ENCODE measurements at regions not wholly inside any gene's neighbourhood (a gene's known extent, or its start where the extent isn't known, plus 50 kb on each side); places are given as distances from the start of the nearest gene placed in this dataset.
A peak's percentile ranks its signal among the peaks of the same experiment; 100 is the strongest.

DNA sequence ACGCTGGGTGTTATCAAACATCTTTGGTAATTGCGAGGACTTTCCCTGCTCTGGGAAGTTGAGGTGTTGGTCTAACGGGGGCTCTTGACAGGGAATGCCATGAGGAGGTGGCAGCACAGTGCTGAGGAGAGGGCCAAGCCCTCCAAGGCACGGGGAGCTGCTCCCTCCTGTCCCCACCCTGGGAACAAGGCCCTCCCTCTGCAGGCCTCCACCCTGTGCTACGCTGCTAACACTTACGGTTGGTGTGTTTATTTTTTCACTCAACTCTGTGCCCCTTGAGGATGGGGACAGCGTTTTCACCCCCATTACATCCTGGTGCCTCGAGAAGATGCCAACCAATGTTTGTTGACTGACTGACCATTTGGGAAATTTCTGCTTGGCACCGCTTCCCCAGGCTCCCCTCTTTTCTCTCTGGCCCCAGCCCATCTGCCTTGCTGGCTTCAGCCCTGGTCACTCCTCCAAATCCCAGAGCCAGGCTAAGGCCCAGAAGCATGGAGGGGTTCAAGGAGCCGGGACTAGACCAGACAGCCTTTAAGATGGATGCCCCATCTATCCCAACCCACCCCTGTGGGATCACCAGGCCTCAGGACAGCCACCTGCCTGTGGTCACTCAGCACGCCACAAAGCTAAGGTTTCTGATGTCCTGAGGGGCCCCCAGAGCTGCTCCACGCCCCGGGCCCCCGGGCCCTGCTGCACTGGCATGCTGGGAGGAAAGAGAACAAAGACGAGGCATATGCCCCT, 125.7 kb downstream of the BARX1 start:
- no peak for DNase-seq (ENCODE audit: low read depth in 3 of 3, low spot score in 1 of 3)

DNA sequence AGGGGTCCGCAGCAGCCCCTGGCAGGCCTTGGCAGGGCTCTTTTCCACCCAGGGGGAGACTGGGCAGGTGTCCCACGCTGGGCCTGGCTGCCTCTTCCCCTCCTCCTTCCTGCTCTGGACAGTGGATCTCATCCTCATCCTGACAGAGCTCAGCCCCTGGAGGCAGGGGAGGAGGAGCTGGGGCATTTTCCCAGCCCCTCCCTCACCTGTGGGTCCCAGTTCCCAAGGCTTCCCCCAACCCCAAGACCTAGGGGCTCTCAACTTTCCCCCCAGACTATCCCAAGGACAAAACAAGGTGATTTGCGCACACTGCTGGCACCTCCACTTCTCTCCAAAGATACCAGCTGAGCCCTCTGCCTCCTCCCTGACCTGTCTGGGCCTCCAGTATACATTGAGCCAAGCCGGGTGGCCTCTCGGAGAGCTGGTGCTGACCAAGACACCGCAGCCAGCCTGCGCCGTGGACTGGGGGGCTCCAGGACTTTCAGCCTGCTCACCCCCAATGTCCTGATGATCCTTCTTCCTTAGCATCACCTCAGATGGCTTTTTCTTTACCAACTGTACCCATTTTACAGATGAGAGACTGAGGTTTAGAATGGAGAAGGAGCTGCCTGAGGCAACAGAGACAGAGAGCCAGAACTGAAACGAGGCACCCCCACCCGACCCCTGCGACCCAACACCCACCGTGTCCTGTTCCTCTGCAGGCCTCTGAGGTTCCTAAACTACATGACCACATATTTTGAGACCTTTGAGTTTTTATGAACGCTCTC, 126.6 kb downstream of the BARX1 start:
- DNase-seq (ENCODE audit: low read depth in 3 of 3, low spot score in 1 of 3): no peak

DNA sequence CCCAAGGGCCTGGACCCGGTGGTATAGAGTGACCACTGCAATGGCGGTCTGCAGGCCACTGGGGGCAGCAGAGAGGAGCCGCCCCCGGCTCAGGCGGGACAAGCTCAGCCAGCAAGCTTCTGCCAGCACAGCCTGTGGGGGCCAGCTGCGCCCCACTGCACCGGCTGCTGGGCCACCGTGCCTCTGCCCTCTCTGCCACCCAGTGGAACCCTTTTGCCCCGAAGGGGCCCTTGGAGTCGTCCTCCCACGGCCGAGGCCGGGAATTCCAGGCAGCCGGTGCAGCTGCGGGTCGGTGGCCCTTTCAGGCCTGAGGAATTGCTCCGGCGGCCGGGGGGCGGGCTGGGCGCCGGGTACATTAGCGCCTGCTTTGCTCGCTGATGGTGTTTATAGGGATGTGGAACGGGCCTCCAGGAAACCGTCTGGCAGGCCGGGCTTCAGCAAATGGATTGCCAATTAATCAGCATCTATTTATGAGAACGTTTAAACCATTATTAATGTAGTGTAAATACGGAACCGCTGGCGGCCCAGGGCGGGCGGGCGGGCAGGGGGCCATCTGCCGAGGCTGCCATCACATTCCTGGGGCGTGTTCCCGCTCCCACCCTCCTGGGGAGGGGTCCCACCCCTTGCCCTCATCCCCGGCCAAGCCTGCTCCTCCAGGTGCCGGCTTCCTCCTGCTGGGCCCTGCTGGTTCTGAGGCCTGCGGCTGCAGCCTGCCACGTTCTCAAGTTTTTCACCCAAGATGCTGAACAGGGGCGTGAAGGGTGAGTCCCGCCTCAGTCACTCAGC, 127.4 kb downstream of the BARX1 start:
- DNase-seq (ENCODE audit: low read depth in 3 of 3, low spot score in 1 of 3): peak in 1 of 3 donors; percentile 13

DNA sequence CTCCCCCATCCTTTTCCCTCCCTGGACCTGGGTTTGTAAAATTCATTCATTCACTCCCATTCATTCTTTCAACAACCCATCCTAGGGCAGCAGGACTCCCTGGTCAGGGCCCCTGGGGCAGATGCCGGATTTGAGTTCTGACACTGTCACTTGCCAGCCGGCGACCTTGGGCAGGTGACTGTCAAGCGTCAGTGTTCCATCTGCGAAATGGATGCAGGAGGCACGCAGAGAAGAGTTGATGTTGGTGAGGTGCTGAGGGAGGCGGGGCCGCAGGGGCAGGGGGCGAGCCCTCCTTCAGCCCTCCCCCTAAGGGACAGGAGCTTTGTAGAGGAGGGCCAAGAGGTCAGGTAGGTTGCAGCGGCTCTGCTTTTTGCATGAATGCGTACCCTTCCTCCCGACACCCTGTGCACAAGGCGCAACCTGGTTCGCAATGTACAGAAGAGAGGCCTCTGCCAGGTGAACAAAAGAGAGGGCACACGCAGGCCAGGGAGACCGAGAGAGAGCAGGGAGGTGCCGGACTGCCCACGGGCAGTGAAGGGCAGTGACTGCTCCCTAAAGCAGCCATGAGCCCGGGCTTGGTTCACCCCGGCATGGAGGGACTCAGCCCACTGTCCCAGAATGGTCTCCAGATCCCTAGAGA, 128.1 kb downstream of the BARX1 start:
- DNase-seq (ENCODE audit: low read depth in 3 of 3, low spot score in 1 of 3): no peak

DNA sequence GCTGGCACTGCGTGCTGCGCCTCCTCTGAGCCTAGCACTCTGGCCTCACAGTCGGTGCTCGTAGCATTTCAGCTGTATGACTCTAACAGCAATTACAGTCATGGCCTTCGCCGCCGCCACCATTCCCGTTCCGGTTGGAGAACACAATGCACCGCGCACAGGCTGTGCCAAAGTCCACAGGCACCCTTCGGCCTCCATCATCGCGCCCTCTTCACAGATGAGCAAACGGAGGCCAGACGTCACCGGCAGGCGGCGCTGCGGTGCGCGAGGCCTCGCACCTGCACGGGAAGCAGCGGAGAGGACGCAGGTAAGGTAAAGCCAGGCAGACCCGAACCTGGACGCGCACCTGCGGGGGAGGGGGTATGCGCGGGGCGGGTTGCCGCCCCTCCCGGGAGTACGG, 128.9 kb downstream of the BARX1 start:
- peak in 2 of 3 donors; percentile 12 to 47 for DNase-seq (ENCODE audit: low read depth in 3 of 3, low spot score in 1 of 3)

DNA sequence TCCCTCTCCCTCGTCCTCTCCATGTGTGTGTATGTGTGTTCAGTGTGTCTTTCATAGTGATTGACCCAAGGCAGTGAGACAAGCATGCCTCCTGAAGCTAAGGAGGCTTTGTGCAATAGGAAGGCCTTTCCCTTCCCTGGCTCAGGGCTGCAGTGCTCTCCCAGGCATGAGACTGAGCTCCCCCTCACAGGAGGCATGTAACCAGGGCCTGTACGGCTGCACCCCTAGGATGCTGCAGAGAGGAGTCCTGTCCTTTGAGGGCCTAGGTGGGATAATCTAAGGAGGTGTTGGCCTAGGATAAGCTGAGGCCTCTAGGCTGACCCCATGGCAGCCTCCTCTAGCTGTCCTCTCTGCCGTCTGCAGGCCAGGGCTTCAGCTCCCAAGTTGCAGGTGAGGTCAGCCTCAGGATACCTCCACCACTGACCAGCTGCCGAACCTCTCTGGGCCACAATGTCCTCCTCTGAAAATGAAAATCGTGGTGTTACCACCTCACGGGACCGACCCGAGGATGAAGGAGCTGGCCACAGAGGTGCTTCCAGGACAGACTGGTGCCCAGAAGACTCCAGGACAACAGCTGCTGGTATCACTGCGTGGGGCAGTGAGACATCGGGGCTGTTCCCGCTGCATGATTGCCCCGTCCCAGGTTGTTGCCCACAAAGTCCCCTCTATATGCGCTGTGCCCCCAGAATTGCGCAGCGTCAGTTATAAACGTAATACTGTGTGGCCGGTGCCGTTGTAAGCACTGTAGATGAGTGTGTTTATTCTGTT, 129.6 kb downstream of the BARX1 start:
- DNase-seq (ENCODE audit: low read depth in 3 of 3, low spot score in 1 of 3): no peak

DNA sequence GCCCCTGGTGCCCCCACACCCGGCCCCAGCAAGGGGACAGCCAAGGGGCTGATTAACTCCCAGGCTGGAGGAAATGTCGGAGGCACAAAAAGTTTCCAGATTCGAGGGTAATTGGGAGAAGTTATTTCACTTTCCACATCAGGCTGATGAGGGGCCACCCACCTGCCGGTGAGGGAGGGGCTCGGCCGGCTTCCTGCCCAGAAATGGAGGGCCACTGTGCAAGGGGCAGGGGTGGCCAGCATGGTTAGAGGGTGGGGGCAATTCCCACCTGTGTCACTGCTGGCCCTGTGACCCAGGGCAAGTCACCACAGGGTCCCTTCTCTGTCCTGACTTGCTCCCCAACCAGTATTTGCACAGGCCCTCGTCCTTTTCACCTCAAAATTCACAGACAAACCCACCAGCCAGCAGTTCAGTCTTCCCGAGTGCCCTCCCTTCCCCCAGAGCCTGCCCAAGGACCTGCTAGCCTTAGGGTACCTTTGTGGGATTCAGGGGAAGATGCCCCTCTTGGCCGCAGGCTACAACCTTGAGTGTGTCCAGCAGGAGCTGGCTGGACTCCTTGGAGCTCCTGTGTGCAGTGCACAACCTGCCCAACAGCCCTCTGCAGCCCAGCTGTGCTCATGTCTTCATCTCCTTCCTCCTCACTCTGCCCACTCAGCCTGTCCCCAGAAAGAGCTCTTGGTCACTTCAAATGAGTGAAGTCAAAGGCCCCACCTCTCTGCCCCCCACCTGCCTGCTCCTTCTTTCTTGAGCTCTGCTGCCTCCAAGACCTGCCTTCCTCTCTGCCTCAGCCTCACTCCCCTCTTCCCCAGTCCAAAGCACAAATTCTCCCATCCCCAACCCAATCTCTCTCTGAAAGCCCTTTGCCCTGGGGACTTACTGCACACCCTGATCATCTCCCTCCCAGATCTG, 130.5 kb downstream of the BARX1 start:
- DNase-seq (ENCODE audit: low read depth in 3 of 3, low spot score in 1 of 3): no peak

DNA sequence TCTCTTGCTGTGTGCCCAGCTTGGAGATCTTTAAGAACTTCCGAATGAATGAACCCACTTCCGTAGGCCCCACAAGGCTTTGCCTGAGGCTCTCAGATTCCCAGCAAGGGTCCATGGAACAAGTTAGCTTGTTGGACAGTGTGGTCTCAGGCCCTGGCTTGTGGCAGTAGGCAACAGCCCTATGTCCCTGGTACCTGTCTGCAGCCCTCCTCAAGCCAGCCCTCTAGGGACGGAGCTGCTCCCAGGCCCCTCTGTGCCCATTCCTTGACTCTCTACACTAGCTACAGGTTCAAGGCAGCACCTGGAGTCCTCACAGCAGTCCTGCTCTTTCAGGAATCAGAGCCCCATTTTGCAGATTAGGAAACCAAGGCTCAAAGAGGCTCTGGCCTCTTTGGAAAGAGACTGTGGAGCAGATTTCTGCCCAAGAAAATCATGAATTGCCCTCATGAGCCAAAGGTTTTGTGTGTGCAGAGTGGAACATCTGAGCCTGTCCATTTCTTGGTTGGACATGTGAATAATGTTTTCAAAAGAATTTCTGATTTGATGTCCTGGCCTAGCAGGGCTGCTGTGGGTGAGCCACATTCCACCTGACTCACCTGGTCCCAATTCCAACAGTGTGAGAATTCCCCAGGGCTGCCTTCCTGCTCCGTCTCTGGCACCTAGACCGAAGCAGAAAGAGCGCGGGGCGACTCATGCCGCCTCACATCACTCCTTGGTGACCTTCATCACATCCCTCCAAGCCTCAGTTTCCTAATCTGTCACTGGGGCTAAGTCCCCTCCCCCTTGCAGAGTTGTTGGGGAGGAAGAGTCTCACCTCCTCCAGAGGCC, 131.7 kb downstream of the BARX1 start:
- no peak for DNase-seq (ENCODE audit: low read depth in 3 of 3, low spot score in 1 of 3)

DNA sequence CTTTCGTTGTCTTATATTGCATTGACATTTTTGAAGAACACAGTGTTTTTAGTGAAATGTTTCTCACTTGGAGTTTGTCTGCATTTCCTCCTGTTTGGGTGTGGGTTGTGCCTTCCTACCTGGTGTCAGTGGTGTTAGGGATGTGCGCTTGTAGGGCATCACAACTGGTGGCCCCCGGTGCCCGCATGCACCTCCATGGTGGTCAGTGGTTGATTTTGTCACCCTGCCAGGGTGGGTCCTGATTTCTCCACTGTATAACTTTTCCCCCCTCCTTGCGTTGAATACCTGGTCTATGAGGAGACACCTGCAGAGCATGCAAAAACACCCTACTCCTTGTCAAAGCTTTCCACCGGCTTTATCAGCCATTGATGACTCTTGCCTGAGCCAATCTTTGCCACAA, 132.9 kb downstream of the BARX1 start:
- no peak for DNase-seq (ENCODE audit: low read depth in 3 of 3, low spot score in 1 of 3)

DNA sequence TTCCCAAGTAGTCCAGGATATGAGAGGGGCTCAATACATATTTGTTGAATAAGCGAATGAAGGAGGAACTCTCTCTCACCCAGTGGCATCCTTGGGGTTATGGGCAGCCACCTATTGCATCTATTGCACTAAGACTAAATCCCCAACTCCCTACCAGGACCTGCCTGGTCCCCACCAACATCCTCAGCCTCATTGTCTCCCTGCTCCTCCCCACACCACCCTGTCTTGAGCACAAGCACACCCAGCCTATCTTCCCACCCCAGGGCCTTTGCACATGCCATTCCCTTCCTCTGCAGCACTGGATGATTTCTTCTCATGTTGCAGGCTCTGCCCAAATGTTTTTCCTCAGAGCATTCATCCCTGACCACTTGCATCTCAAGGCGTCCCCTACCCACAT, 133.8 kb downstream of the BARX1 start:
- DNase-seq (ENCODE audit: low read depth in 3 of 3, low spot score in 1 of 3): no peak

DNA sequence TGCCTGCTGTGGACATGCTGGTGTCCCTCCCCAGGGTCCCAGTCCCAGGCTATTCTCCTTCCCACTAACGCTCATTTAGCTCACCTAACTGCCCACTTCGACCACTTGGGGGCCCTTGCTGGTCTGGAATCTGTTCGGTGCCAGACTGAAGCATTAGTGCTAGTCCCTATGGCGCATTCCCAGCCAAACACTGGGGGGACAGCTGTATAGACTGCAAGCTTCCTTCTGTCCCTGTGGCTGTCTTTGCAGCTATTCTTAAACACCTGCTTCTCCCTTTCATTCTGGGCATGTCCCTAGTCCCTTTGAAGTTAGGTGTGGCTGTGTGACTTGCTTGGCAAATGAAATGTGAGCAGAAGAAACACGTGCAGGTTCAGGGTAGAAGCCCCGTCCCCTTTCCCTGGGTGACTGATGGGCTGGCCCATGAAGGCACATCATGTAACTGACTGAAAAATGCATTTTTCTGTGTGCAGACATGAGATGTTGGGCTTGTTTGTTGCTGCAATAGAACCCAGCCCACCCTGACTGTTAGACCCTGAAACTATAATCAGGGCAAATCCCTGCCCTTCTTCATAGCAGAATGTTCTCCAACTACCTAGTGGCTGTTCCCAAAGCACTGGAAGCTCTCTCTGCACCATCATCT, 134.4 kb downstream of the BARX1 start:
- no peak for DNase-seq (ENCODE audit: low read depth in 3 of 3, low spot score in 1 of 3)

DNA sequence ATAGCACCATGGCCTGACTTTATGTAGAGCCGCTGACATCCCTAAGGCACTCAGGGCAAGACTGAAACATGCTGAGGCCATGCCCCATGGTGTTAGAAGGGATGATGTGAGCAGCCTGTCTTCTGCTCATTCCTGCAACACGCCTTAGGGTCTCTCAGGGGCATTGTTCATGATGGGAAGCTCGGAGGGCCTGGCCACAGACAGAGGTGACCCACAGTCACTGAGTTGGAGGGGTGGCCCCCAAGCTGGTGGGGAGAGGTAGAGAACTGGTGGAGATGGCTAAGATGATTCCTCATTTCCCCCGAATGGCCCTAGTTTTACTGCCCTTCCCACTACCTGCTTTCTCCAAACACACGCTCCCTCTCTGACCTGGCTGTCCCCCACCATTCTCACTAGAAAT, 135.2 kb downstream of the BARX1 start:
- no peak for DNase-seq (ENCODE audit: low read depth in 3 of 3, low spot score in 1 of 3)

DNA sequence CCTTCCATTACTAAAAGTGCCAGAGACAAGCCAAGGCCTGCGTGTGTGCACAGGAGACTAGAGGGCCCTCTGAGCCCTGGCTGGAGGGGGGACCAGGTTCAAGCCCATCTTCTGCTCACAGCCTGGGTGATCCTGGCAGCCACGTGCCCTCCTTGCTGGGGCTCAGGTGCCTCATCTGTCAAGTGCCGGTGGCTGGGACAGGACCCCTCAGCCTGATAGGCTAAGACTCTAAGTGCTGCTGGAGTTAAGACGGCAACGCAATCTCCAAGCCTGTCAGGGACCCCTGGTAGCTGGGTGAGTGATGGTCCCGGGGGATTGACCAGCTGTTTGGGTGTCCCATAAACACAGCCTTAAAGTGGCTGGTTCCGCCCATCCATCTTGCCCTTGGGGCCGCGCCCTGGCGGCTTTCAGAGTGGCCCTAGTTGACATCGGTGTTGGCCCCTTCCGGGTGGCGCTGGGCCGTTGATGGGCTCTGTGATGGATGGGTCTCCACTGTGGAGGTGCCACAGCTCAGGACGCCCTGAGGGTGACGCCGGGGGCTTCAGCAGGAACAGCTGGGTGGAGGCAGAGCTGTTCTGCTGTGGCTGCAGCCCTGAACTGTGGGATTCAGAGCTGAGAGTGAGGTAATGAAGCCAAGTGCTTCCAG, 136.2 kb downstream of the BARX1 start:
- DNase-seq (ENCODE audit: low read depth in 3 of 3, low spot score in 1 of 3): no peak

DNA sequence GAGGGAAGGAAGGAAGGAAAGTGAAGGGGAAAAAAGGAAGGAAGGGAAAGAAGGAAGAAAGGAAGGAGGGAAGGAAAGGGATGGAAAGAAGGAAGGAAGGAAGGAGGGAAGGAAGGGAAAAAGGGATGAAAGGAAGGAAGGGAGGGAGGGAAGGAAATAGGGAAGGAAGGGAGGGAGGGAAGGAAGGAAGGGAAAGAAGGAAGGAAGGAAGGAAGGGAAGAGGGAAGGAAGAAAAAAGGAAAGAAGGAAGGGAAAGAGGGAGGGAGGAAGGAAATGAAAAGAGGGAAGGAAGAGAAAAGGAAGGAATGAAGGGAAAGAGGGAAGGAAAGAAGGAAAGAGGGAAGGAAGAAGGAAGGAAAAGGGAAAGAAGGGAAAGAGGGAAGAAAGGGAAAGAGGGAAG, 136.9 kb downstream of the BARX1 start:
- no peak for DNase-seq (ENCODE audit: low read depth in 3 of 3, low spot score in 1 of 3)

DNA sequence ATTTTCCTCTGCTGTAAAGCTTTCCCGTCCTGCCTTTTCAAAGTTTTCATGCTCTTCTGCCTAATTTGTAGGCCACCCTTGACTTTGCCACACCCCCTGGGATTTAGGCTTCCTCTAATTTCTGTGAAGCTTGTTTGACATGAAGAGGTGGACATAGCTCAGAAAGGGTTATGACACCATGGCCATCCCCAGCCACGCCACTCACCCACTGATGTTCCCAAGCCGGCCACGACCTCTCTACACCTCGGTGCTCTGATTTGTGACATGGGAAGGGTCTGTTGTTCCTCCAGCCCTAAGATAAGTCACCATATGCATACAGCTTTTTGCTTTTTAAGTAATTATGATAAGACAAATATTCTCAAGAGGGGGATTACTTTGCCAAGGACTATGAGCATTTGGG, 139.5 kb downstream of the BARX1 start:
- DNase-seq (ENCODE audit: low read depth in 3 of 3, low spot score in 1 of 3): no peak

DNA sequence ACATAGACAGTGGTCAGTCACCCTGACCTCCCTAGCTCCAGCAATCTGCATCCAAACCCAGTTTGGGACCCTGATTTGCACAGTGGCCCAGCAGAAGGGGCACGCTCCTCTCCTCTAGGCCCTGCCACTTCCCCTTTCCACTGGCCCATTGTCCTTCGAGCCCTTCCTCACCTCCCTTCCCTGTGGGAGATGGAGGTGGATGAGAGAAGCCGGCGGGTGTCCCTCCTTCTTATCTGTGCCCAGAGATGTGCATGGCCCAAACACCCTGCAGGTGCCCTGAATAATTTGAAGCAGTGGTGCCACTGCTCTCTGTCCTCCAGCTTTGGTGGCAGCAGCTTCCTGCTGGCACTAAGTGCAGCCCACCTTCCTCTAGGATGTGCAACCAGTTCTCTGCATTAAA, 140.0 kb downstream of the BARX1 start:
- DNase-seq (ENCODE audit: low read depth in 3 of 3, low spot score in 1 of 3): no peak

DNA sequence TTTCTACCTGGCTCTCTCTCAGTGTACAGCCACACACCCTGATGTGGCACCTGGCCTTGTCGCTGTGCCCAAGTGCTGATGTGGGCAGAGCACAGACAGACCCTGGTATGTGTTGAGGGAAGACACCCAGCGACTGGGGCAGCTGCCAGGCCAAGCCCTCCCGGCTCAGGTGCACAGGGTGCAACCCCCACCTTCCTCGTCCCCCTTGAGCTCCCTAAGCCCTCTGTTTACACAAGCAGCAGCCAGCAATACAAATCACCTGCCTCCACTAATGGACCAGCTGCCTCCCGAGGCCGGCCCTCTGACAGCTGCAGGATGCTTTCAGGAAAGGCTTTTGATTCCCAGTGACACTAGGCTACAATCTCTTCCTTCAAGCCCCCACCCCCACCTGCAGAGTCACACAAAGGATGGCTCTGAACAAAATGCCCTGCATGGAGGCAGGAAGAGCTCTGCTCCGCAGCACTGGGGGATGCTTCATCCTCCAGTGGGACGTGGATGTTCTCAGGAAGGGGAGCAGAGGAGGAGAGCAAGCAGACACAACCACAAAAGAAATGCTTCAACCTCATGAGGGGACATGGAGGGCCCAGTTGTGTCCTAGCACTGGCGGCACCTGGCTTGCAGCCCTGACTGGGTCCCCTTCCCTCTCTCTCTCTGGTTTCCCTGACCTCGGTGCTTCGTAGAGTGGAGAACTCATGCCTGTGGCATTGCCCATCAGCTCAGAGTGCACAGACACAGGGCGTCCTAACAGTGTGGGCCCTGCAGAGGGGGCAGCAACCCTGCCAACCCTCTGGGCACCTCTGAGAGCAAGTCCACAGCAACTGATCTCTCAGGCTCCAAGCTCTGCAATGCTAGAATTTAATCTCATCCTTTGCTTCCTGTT, 140.8 kb downstream of the BARX1 start:
- no peak for DNase-seq (ENCODE audit: low read depth in 3 of 3, low spot score in 1 of 3)

All from stimulated activated CD4-positive, alpha-beta T cell treated with anti-CD3 and anti-CD28 coated beads, TNF-alpha, amount 100 ng/mL, for 1 hour (primary cell).